Chondrocyte (in vitro differentiated cells): ENCODE measurements at regions not wholly inside any gene's neighbourhood (a gene's known extent, or its start where the extent isn't known, plus 50 kb on each side); places are given as distances from the start of the nearest gene placed in this dataset.
A peak's percentile ranks its signal among the peaks of the same experiment; 100 is the strongest.
"Not testable (repeated sequence)": the region's sequence is repeated elsewhere in the genome, so short reads cannot be mapped to it uniquely, and the experiment has no call there.

ENCODE experiments used
- DNase-seq: peaks from one replicate; pipeline ENCODE4 v3.0.0; 2021; ENCODE audit warnings: mixed read lengths, low spot score
- H3K27ac Mint-ChIP-seq: one replicate; pipeline ENCODE4 v1.8.0; 2021; ENCODE audit warnings: mild to moderate bottlenecking, moderate library complexity, mixed read lengths; ENCODE audit not compliant: unreplicated experiment
- H3K27me3 Mint-ChIP-seq: 2 replicates; pipeline ENCODE4 v1.8.0; 2021; ENCODE audit warnings: low read depth, mixed read lengths
- H3K36me3 Mint-ChIP-seq: 2 replicates; pipeline ENCODE4 v1.8.0; 2021; ENCODE audit warnings: low read depth, mixed read lengths
- H3K4me1 Mint-ChIP-seq: 2 replicates; pipeline ENCODE4 v1.8.0; 2021; ENCODE audit warnings: low read depth, mild to moderate bottlenecking, mixed read lengths
- H3K4me3 Mint-ChIP-seq: one replicate; pipeline ENCODE4 v1.8.0; 2021; ENCODE audit warnings: mild to moderate bottlenecking, moderate library complexity, mixed read lengths; ENCODE audit not compliant: unreplicated experiment
- H3K9me3 Mint-ChIP-seq: 2 replicates; pipeline ENCODE4 v1.8.0; 2021; ENCODE audit warnings: low read depth, mixed read lengths
- TF ChIP-seq, protein P1 (sequence below): fragments of 200-600 bp; sonication (generic); IDR thresholded peaks from 2 replicates; pipeline ENCODE4 v1.5.0; 2021; ENCODE audit warnings: antibody characterized with exemption, mild to moderate bottlenecking, moderate library complexity

DNA sequence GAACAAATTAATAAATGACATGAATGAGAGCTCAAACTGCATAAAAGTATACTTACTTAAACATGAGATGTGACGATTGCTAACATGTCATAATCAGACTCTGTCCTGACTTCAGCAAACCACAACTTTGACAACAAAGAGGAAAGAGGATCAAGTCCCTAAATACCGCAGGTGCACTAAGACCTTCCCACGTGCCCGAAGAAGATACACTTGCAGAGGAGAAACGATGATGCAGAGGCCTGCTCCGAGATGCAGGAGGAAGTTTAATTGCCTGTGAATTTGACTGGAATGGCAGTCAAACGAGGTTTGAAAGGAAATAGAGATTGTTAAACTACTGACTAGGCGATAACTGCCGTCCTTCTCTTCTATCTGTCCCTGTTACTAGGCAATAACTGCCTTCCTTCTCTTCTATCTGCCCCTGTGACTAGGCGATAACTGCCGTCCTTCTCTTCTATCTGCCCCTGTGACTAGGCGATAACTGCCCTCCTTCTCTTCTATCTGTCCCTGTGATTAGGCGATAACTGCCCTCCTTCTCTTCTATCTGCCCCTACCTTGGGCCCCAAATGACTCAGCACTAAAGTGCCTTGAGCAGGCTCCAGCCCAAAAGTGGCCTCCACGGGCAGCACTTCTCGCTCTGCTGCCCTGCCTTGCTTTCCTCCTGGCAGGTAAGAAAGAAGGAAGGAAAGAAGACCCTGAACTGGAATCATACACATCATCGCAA, 2226.0 kb upstream of the DEFB115 start:
- not testable (repeated sequence) for H3K36me3 Mint-ChIP-seq, H3K27ac Mint-ChIP-seq, DNase-seq, H3K27me3 Mint-ChIP-seq, H3K4me1 Mint-ChIP-seq, H3K4me3 Mint-ChIP-seq
- H3K9me3 Mint-ChIP-seq, result peaks cover 57% of the 10 kb centered on the region

GRCh38 chr20:29044239-29044638, 2213.2 kb upstream of the DEFB115 start:
- H3K4me3 Mint-ChIP-seq, H3K4me1 Mint-ChIP-seq: not testable (repeated sequence)

DNA sequence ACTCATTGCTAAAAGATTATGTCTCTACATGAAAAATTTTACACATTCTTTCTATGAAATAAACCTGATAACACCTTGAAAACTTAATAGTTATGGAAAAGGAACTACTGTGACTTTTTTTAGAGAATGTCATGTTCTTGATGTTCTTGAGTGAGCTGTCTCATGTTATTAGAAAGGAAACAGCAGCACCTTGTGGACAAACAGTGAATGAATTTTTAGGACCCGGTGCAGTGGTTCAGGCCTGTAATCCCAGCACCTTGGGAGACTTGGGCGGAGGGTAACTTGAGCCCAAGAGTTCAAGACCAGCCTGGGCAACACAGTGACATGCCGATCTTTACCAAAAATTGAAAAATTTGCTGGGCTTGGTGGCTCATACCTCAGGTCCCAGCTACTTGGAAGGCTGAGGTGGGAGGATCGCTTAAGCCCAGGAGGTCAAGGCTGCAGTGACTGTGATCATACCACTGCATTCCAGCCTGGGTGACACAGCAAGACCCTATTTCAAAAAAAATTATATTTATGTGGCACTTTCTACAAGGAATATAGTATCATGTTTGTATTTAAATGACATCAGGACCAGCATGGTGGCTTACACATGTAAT, 2207.4 kb upstream of the DEFB115 start:
- not testable (repeated sequence) for H3K4me1 Mint-ChIP-seq, H3K27ac Mint-ChIP-seq, H3K4me3 Mint-ChIP-seq, H3K36me3 Mint-ChIP-seq, DNase-seq, H3K27me3 Mint-ChIP-seq
- peaks cover 42% of the 10 kb centered on the region for H3K9me3 Mint-ChIP-seq
- TF ChIP-seq, protein P1, sequence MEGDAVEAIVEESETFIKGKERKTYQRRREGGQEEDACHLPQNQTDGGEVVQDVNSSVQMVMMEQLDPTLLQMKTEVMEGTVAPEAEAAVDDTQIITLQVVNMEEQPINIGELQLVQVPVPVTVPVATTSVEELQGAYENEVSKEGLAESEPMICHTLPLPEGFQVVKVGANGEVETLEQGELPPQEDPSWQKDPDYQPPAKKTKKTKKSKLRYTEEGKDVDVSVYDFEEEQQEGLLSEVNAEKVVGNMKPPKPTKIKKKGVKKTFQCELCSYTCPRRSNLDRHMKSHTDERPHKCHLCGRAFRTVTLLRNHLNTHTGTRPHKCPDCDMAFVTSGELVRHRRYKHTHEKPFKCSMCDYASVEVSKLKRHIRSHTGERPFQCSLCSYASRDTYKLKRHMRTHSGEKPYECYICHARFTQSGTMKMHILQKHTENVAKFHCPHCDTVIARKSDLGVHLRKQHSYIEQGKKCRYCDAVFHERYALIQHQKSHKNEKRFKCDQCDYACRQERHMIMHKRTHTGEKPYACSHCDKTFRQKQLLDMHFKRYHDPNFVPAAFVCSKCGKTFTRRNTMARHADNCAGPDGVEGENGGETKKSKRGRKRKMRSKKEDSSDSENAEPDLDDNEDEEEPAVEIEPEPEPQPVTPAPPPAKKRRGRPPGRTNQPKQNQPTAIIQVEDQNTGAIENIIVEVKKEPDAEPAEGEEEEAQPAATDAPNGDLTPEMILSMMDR, result peak; percentile 62

More at GRCh38 chr20:29044239-29044638, 2213.2 kb upstream of the DEFB115 start:
- not testable (repeated sequence) for H3K27me3 Mint-ChIP-seq, H3K27ac Mint-ChIP-seq, DNase-seq, H3K36me3 Mint-ChIP-seq
- H3K9me3 Mint-ChIP-seq, result peaks cover 47% of the 10 kb centered on the region

DNA sequence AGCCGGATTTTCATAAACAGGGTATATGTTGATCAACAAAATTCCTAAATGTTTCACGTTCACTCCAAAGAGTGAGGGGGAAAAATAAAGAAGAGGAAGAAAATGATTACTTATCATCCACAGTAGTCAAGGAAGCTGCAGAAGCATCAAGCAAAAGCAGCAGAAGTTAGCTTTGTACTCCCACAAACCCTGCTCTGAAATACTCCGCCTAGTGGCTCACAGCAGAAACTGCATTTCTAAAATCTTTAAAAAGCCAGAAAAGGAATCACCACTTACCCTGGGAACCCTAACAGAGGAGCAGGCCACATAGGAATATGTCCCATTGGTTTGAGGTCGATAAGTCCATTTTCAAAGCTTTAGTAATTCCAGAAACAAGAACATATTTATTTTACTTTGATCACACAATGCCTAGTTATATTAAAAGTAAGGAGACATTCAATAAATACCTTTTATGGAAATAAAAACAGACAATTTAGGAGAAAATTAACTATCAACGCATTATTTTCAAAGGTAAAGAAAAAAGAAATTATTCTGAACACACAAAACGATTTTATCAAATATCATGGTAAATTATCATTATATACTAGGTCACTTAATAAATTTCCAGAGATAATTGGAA, 2199.5 kb upstream of the DEFB115 start:
- H3K36me3 Mint-ChIP-seq, DNase-seq, H3K4me3 Mint-ChIP-seq, H3K4me1 Mint-ChIP-seq, H3K27ac Mint-ChIP-seq, H3K27me3 Mint-ChIP-seq: not testable (repeated sequence)
- peaks cover 46% of the 10 kb centered on the region for H3K9me3 Mint-ChIP-seq
- TF ChIP-seq, protein P1, result peak; percentile 53

DNA sequence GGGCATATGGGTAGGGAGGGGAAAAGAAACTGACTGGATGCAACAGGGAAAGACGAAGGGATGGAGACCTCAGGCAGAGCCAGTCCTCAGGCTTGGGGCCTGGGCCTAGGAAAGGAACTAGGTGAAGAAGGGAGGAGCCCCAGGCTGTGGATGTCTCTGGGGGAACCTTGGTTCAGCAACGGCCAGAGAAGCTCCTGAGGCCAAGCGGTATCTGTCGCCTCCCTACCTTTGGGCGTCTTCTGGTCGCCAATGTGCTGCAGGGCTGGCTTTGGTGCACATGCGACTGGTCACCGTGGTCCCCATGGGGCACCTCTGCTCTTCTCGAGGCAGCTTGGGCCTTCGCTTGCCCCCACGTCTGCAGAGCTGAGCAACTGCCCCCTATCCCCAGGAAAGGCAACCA, 2195.0 kb upstream of the DEFB115 start:
- not testable (repeated sequence) for H3K4me1 Mint-ChIP-seq, H3K27ac Mint-ChIP-seq, H3K36me3 Mint-ChIP-seq, H3K27me3 Mint-ChIP-seq, H3K4me3 Mint-ChIP-seq
- DNase-seq, result peak; percentile 96
- peaks cover 59% of the 10 kb centered on the region for H3K9me3 Mint-ChIP-seq

DNA sequence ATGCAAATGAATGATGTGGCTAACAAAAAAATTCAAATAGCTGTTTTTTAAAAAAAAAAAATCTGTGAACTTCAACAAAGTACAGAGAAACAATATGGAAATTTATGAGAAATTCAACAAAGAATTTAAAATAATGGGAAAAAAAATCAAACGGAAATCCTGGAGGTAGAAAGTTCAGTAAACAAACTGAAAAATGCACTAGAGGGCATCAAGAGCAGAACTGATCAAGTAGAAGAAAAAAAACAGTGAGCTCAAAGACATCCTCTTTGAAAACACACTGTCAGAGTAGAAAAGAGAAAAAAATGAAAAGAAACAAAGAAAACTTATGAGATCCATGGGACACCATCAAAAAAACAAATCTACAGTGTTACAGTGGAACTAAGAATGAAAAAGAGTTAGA, 2191.1 kb upstream of the DEFB115 start:
- H3K9me3 Mint-ChIP-seq, result peaks cover 58% of the 10 kb centered on the region
- not testable (repeated sequence) for DNase-seq, H3K4me1 Mint-ChIP-seq, H3K4me3 Mint-ChIP-seq, H3K27ac Mint-ChIP-seq, H3K36me3 Mint-ChIP-seq, H3K27me3 Mint-ChIP-seq

DNA sequence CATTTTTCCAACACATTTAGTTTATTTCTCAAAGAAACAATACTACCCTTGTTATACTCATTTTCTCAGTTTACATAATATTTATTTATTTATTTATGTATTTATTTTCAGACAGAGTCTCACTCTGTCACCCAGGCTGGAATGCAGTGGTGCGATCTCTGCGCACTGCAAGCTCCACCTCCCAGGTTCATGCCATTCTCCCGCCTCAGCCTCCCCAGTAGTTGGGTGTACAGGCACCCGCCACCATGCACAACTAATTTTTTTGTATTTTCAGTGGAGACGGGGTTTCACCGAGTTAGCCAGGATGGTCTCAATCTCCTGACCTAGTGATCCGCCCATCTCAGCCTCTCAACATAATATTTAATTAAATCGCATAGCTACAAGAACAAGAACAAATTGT, 2183.8 kb upstream of the DEFB115 start:
- not testable (repeated sequence) for H3K4me1 Mint-ChIP-seq, H3K4me3 Mint-ChIP-seq, H3K36me3 Mint-ChIP-seq, H3K27me3 Mint-ChIP-seq, H3K27ac Mint-ChIP-seq
- H3K9me3 Mint-ChIP-seq, result peaks cover 46% of the 10 kb centered on the region
- peak; percentile 66 for DNase-seq
